ENCODE measurements at regions not wholly inside any gene's neighbourhood (a gene's known extent, or its start where the extent isn't known, plus 50 kb on each side); places are given as distances from the start of the nearest gene placed in this dataset.

GRCh38 chr7:41536122-41536872 is 166.6 kb downstream of the INHBA start:
- DNase-seq: no peak

- DNase-seq: no peak
These were observed 173.1 kb downstream of the INHBA start for GRCh38 chr7:41529831-41530230.

DNA sequence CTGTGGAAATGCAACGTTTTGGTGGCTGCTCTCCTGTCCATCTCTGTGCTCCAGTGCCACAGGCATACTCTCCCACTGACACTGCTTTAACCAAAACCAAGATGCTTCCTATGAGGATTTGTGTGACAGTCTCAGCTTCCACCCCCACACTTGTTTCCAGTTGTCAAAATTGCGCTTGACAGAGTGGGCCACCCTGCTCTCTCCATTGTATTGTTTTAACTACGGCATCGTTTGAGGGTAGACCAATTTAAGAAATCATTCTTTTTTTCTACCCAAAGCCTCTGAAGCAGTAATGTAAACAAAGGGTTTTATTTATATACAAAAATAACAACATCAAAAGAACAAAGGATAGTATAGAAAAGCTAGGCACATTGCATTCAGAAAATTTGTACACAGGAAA is 178.0 kb downstream of the INHBA start:
- no peak for DNase-seq

- no peak for DNase-seq
These were observed 182.4 kb downstream of the INHBA start for GRCh38 chr7:41520445-41520844.

- DNase-seq: no peak
These were observed 185.1 kb downstream of the INHBA start for GRCh38 chr7:41517771-41518170.

- no peak for DNase-seq
These were observed 194.1 kb downstream of the INHBA start for GRCh38 chr7:41508755-41509154.

- DNase-seq: no peak
These were observed 195.1 kb downstream of the INHBA start for GRCh38 chr7:41507686-41508268.

DNA sequence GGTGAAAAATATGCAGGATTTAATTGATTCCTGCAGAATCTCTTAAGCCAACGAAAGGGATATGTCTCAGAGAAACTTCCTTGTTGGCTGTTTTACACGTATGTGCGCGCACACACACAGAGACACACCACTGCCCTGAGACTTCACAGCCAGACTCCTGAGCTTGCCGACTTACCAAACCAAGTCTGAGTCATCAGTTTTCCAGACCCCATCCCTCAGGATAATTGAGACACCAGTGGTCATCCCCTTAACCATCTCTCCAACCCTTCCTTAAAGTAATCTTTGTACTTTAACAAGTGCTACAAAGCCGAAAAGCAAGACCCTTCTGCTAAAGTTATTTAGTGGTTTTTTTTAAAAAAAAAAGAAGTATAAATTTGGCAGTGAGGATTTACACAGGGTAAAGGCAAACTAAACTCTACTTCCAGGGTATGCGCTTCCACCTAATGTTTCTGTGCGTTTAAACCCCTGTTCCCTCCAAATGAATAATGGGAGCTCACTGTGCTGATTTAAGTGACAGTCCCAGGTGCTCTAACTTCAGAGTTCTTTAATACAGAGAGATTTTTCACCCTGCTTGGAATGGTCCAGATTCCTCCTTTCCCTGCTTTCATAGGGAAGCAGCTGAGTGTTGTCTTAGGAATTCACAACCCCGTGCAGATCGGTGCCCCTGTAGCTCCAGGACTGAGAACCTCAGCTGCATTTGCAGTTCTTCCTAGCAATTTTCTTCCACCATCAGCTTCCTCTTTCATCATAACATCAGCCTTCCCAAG is 198.5 kb downstream of the INHBA start:
- no peak for DNase-seq

DNA sequence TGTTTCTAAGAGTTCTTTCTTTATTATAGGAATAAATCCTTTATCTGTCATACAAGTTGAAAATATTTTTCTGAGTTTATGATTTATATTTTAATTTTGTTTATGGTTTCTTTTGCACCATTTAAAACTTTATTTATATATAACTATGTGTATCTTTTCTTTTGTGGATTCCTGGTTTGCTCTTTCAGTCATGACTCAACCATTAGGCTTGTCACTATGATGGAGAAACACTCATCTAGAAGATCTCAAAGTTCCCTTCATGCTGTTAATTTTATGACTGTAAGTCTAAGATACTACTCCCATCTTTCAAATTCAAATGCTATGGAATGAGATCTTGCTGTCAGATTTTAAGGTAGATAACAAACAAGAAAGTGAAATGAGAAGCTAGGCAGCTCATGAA is 199.5 kb downstream of the INHBA start:
- no peak for DNase-seq

DNA sequence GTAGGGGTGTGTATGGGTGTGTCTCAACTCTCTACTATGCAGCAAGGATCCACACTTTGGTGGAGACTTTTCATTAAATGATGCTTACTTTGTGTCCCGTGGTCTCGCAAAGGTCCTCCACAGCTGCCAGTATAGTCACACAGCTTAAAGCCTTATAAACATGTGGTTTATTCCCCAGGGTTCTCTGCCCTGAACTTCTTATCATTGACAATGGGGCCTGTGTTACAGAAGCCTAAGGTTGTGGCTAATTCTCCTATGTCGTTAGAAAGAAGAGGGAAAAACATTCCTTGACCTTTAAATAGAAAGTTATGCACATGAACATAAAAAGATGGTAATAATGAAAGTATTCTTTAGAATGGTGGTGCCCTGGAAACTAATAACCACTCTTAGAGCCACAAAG is 201.4 kb downstream of the INHBA start:
- no peak for DNase-seq

DNA sequence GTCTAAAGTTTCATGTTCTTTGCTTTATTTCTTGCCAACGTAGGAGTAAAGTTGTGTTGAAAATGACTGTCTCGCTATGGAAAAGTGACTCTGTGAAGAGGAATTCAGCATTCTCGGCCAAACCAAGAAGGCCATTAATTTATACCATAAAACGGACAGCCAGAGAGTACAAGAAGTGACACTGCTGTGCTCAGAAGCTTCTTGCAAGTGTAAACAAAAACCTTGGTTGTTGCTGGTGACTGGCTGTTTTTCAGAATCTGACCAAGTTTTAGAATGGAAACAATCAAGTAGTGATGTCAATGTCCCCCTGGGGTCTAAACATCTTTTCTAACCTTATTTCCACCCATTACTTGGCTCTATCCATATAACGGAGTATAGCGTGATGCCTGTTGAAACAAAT is 201.9 kb downstream of the INHBA start:
- no peak for DNase-seq

DNA sequence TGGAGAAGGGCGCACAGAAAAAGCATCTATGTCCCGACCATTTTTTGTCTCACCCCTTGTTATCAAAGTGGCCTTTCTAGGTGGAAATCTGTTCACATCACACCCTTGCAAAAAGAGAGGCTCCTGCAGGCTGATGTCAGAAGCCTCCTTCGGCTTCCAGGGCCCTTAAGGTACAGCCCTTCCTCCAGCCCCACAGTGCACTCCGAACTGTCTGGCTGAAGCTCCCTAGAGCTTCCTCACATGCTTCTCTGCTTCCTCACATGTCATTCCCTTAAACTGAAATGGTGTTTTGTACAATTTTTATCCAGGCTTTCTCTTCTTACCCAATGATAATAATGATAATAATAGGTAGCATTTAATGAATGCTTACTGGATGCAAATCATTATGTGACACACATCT is 210.3 kb downstream of the INHBA start:
- no peak for DNase-seq

- DNase-seq: no peak
These were observed 210.9 kb downstream of the INHBA start for GRCh38 chr7:41491883-41492471.

DNA sequence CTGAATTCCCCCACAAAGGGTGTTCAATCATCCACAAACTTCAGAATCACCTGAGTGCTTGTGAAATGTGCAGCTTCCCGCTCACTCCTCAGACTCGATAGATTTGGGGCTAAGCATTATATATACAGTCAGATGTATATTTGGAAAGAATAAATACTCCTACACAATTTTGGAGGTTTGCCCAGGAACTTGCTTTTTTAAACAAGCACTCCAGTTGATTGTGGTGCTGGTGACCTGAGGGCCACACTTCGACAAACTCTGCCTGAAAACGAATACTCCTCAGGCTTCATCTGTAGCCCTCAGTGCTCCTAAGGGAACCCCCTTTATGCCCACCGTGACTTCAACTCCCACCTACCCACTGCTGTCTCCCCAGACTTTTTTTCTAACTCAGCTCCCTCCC is 211.6 kb downstream of the INHBA start:
- no peak for DNase-seq

DNA sequence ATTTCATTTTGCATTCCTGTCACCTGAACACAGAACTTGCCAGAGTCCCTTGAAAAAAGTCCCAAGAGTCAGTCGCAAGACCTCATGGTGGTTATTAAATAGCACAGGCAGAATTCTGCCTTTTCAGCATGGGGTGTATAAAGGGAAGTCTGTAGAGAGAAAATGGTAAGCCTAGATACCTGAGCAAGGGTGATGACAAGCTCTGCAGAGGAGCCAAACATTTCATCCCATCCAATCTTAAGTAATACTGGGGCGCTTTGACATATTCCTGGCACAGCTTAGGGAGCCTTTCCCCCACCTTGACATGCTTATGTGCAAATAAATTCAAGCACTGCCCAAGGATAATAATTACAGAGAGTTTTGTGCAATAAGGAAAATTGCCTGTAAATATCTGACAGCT is 213.0 kb downstream of the INHBA start:
- no peak for DNase-seq

- DNase-seq: no peak
These were observed 215.5 kb downstream of the INHBA start for GRCh38 chr7:41487229-41487940.

DNA sequence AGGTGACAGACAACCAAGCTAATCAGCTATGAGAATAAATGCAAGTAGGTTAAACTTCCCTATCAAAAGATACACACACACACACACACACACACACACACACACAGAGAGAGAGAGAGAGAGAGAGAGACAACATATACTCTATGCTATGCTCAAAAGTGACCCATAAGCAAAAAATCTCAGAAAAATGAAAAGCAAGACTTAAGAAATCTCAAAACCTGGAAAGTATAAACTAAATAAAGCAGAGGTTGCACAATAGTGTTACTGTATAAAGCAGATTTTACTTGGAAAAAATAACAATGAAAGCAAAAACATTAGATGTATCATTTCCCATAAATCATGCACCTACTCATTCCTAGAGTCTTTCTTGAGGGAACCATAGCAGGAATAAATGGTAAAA is 221.5 kb downstream of the INHBA start:
- DNase-seq: no peak

GRCh38 chr7:41478187-41478586 is 224.7 kb downstream of the INHBA start:
- DNase-seq: no peak

DNA sequence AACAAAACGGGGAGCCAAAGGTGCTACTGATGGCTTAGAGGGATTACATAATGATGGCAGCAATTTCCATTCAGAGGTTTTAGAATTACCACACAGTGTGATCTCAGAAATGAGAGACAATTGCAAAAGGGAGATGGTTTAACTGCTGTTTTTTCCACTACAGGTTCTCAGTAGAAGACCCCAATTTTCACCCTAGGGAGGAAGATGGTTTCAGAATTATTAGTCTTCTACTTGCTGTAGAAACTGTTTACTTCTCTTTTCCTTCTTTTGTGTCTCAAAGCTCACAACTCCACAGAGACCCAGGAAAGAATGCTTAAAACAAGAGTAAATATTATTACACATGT is 226.5 kb downstream of the INHBA start:
- DNase-seq: no peak

DNA sequence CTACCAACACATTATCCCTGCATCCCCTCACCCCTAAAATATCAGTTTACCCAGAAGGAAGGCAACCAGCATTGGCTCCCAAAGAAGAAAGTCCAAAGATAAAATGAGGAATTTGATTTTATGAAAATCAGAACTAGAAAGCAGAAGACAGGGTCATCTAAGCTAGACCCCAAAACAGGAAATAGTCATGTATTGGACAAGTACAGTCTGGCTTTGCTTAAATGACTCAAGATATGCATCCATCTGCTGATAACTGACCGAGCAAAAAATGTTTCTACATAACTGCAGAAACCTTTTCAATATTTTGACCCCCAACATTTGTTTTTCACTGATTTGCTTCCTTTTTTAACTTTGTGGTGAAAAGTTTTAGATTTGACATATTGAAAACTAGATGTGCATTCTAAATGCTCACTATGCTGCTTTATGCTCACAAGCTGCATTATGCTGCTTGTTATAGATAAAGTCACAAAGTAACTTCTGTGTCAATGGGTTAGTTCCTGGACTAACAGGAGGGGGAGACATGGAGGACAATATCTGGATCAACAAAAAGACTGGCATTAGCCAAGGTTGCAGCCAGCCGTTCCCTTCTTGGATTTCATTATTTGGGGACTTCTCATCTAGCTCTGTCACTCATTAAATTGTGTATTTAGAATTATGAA is 227.0 kb downstream of the INHBA start:
- DNase-seq: no peak

GRCh38 chr7:41472427-41473125 is 230.3 kb downstream of the INHBA start:
- DNase-seq: no peak
